GM12878 (cell line): ENCODE measurements at regions not wholly inside any gene's neighbourhood (a gene's known extent, or its start where the extent isn't known, plus 50 kb on each side); places are given as distances from the start of the nearest gene placed in this dataset.

Experiments
- ATAC-seq: fragments of 200-7000 bp; cut with Tn5 transposase; 3 replicates; pipeline ENCODE4 v1.9.1; 2020; ENCODE audit warnings: mild to moderate bottlenecking, moderate library complexity
- BruUV-seq: library from RNA; stranded (reverse); fragments of 400-500 nt; replicated peaks from 2 replicates; lab custom pipeline; 2021; lab: Mats Ljungman, UMichigan
- CTCF ChIA-PET: fragments of 300-600 bp; sonication (Branson Sonifier 250); formaldehyde crosslinking; extraction: SDS; loops from one replicate; lab custom pipeline; 2021; ENCODE audit warnings: inconsistent platforms; lab: Yijun Ruan, JAX
- POLR2A ChIA-PET: fragments of 350-600 bp; formaldehyde crosslinking; extraction: SDS; loops from one replicate; lab custom pipeline; 2021; ENCODE audit warnings: inconsistent platforms; lab: Charles Lee
- RAD21 ChIA-PET: fragments of 300-600 bp; sonication (Branson Sonifier 250); formaldehyde crosslinking; loops from one replicate; lab custom pipeline; 2023; ENCODE audit warnings: antibody characterized with exemption; ENCODE audit not compliant: unreplicated experiment; lab: Charles Lee
- SMC1A ChIA-PET: fragments of 300-600 bp; sonication (Branson Sonifier 250); formaldehyde crosslinking; loops from one replicate; lab custom pipeline; 2023; ENCODE audit not compliant: unreplicated experiment, uncharacterized antibody; lab: Charles Lee
- DNase-seq: peaks from one replicate; pipeline ENCODE4 v3.0.0-alpha.2; 2011; ENCODE audit warnings: low read depth, low spot score
- FAIRE-seq: peaks from 3 replicates; lab custom pipeline; 2011; peaks lifted over from hg19 to GRCh38; lab: Jason Lieb, UNC
- H2AFZ ChIP-seq: 2 replicates; pipeline ENCODE4 v1.6.0; 2011; ENCODE audit warnings: low read depth, low read length, control low read depth; ENCODE audit not compliant: control insufficient read depth
- H3K27ac ChIP-seq: 2 replicates; pipeline ENCODE4 v1.5.1; 2011; ENCODE audit warnings: control low read depth; ENCODE audit not compliant: control insufficient read depth, insufficient read depth
- H3K27me3 ChIP-seq, 2 experiments: replicated peaks in 1 of 2; 2 replicates each; pipeline versions ENCODE4 v1.6.0 to v1.6.1; 2011; ENCODE audit warnings: low read length in 1 of 2; ENCODE audit not compliant: control insufficient read depth in 2 of 2, insufficient read depth in 2 of 2
- H3K36me3 ChIP-seq, 2 experiments: 2 replicates each; pipeline ENCODE4 v1.5.1; 2011; ENCODE audit warnings: low read length in 1 of 2; ENCODE audit not compliant: control insufficient read depth in 2 of 2, insufficient read depth in 2 of 2
- H3K4me1 ChIP-seq: 2 replicates; pipeline ENCODE4 v1.6.1; 2011; ENCODE audit warnings: mild to moderate bottlenecking, low read length, moderate library complexity, mixed read lengths; ENCODE audit not compliant: control insufficient read depth, insufficient read depth
- H3K4me2 ChIP-seq: 2 replicates; pipeline ENCODE4 v1.6.0; 2011; ENCODE audit warnings: control low read depth; ENCODE audit not compliant: control insufficient read depth, insufficient read depth
- H3K4me3 ChIP-seq: fragments of 200-600 bp; sonication (generic); 2 replicates; pipeline ENCODE4 v1.5.1; 2016
- H3K79me2 ChIP-seq: 2 replicates; pipeline ENCODE4 v1.6.0; 2011; ENCODE audit warnings: low read length; ENCODE audit not compliant: control insufficient read depth, insufficient read depth
- H3K9ac ChIP-seq: 2 replicates; pipeline ENCODE4 v1.8.0; 2011; ENCODE audit warnings: low read length, control low read depth, mixed read lengths; ENCODE audit not compliant: control insufficient read depth, insufficient read depth
- H3K9me3 ChIP-seq: replicated peaks from 3 replicates; pipeline ENCODE4 v1.5.1; 2011; ENCODE audit warnings: mild to moderate bottlenecking, low read length; ENCODE audit not compliant: control insufficient read depth, insufficient read depth
- H4K20me1 ChIP-seq: 2 replicates; pipeline ENCODE4 v1.6.0; 2011; ENCODE audit not compliant: control insufficient read depth, insufficient read depth
- ATF3 ChIP-seq: IDR thresholded peaks from 2 replicates; pipeline ENCODE4 v1.6.1; 2011; ENCODE audit warnings: low read depth, mild to moderate bottlenecking, low read length, moderate library complexity, borderline replicate concordance; ENCODE audit errors: extremely low read depth
- BHLHE40 ChIP-seq, 2 experiments: fragments of 450-650 bp in 1 of 2; IDR thresholded peaks; 2 replicates each; pipeline ENCODE4 v1.6.1; 2011 to 2017; ENCODE audit warnings: low read depth in 2 of 2, borderline replicate concordance in 1 of 2, improper control_type of control experiment in 1 of 2, low read length in 1 of 2, mild to moderate bottlenecking in 1 of 2
- BRCA1 ChIP-seq: IDR thresholded peaks from 2 replicates; pipeline ENCODE4 v1.6.1; 2011; ENCODE audit warnings: low read depth, low read length, improper control_type of control experiment
- EED ChIP-seq: sonication (generic); IDR thresholded peaks from 2 replicates; pipeline ENCODE4 v1.6.1; 2016; ENCODE audit warnings: antibody characterized with exemption, low read depth
- KAT2A ChIP-seq: conservative IDR thresholded peaks from 2 replicates; pipeline ENCODE4 v1.6.1; 2011; ENCODE audit warnings: low read depth, low read length; ENCODE audit not compliant: control insufficient read depth
- NFYA ChIP-seq: IDR thresholded peaks from 2 replicates; pipeline ENCODE4 v1.6.1; 2011; ENCODE audit warnings: low read depth, mild to moderate bottlenecking, low read length, improper control_type of control experiment, borderline replicate concordance
- NR2C1 ChIP-seq: fragments of 450-650 bp; IDR thresholded peaks from 2 replicates; pipeline ENCODE4 v1.6.1; 2017; ENCODE audit warnings: antibody characterized with exemption, mild to moderate bottlenecking, moderate library complexity
- PAX8 ChIP-seq: fragments of 450-650 bp; IDR thresholded peaks from 2 replicates; pipeline ENCODE4 v1.6.1; 2017; ENCODE audit warnings: mild to moderate bottlenecking, moderate library complexity
- RFX5 ChIP-seq: IDR thresholded peaks from 2 replicates; pipeline ENCODE4 v1.6.1; 2011; ENCODE audit warnings: low read depth, low read length, improper control_type of control experiment
- SMARCA5 ChIP-seq: fragments of 450-650 bp; IDR thresholded peaks from 2 replicates; pipeline ENCODE4 v1.6.1; 2017; ENCODE audit warnings: mild to moderate bottlenecking
- TCF12 ChIP-seq: IDR thresholded peaks from 2 replicates; pipeline ENCODE4 v1.6.1; 2011; ENCODE audit warnings: low read depth, mild to moderate bottlenecking, low read length
- TCF7 ChIP-seq: IDR thresholded peaks from 2 replicates; pipeline ENCODE4 v1.6.1; 2014; ENCODE audit warnings: antibody characterized with exemption, borderline replicate concordance
- ZBED1 ChIP-seq: IDR thresholded peaks from 2 replicates; pipeline ENCODE4 v1.6.1; 2016; ENCODE audit warnings: borderline replicate concordance
- WGBS: methylation state at CpG from one replicate; pipeline ENCODE4 v1.1.6; 2016; ENCODE audit warnings: low lambda C conversion rate; ENCODE audit not compliant: insufficient replicate concordance, insufficient coverage; ENCODE audit errors: missing lambda C conversion rate; 5-methylcytosine and 5-hydroxymethylcytosine counted together
- in situ Hi-C: fragments of 300-500 bp; cut with MboI; formaldehyde crosslinking; loops from 9 replicates; pipeline ENCODE4 v1.14.3; 2018; ENCODE audit warnings: mixed read lengths
- intact Hi-C: fragments of 100-400 bp; cut with micrococcal nuclease; formaldehyde crosslinking; loops from one replicate; pipeline ENCODE4 v1.14.2; 2022; ENCODE audit not compliant: unreplicated experiment
- TF ChIP-seq, protein P1 (sequence below): IDR thresholded peaks from 2 replicates; pipeline ENCODE4 v1.6.1; 2012; ENCODE audit warnings: improper control_type of control experiment, low read depth, low read length; ENCODE audit not compliant: insufficient replicate concordance
- TF ChIP-seq, protein P2 (sequence below): IDR thresholded peaks from 2 replicates; pipeline ENCODE4 v1.6.1; 2012; ENCODE audit warnings: low read length, inconsistent platforms

GRCh38 chr7:39882148-39882784 lies 67.8 kb upstream of the CDK13 start:
- DNase-seq (no peak), FAIRE-seq (no peak), ATAC-seq (no peak)
- Histone ChIP-seq H3K9ac (no peak overlapping the region), H3K4me1 (no peaks in the 10 kb centered on the region), H3K27me3 (no peaks in the 10 kb centered on the region), H2AFZ (no peak overlapping the region), H3K4me2 (no peak overlapping the region), H3K27ac (no peak overlapping the region), H3K79me2 (no peaks in the 10 kb centered on the region), H3K4me3 (no peak overlapping the region), H3K36me3 (no peaks in the 10 kb centered on the region), H3K9me3 (peaks cover 4% of the 10 kb centered on the region; the same call in 2 of the 3 replicates), H4K20me1 (no peaks in the 10 kb centered on the region)
- WGBS: 51% methylated on average over 5 of the region's 5 CpGs
- SMC1A ChIA-PET: no interaction called here
- POLR2A ChIA-PET: no interaction called here
- in situ Hi-C loops: loop anchor here (25.0 kb wide), 1 partner anchor 1830 kb away; the partner anchor contains the start of gene INHBA
- BruUV-seq: no TSS peak
- RAD21 ChIA-PET: no interaction called here
- CTCF ChIA-PET: interaction anchor here (3.9 kb wide), 1 partner anchor 14 kb away, joined by 20 read pairs; no protein-coding TSS in a partner anchor
- intact Hi-C loops: no loop called here
- TF ChIP-seq TCF7: no peak
- no peak for TF ChIP-seq NR2C1
- TF ChIP-seq RFX5: no peak
- TF ChIP-seq, protein P1, sequence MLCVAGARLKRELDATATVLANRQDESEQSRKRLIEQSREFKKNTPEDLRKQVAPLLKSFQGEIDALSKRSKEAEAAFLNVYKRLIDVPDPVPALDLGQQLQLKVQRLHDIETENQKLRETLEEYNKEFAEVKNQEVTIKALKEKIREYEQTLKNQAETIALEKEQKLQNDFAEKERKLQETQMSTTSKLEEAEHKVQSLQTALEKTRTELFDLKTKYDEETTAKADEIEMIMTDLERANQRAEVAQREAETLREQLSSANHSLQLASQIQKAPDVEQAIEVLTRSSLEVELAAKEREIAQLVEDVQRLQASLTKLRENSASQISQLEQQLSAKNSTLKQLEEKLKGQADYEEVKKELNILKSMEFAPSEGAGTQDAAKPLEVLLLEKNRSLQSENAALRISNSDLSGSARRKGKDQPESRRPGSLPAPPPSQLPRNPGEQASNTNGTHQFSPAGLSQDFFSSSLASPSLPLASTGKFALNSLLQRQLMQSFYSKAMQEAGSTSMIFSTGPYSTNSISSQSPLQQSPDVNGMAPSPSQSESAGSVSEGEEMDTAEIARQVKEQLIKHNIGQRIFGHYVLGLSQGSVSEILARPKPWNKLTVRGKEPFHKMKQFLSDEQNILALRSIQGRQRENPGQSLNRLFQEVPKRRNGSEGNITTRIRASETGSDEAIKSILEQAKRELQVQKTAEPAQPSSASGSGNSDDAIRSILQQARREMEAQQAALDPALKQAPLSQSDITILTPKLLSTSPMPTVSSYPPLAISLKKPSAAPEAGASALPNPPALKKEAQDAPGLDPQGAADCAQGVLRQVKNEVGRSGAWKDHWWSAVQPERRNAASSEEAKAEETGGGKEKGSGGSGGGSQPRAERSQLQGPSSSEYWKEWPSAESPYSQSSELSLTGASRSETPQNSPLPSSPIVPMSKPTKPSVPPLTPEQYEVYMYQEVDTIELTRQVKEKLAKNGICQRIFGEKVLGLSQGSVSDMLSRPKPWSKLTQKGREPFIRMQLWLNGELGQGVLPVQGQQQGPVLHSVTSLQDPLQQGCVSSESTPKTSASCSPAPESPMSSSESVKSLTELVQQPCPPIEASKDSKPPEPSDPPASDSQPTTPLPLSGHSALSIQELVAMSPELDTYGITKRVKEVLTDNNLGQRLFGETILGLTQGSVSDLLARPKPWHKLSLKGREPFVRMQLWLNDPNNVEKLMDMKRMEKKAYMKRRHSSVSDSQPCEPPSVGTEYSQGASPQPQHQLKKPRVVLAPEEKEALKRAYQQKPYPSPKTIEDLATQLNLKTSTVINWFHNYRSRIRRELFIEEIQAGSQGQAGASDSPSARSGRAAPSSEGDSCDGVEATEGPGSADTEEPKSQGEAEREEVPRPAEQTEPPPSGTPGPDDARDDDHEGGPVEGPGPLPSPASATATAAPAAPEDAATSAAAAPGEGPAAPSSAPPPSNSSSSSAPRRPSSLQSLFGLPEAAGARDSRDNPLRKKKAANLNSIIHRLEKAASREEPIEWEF: no peak
- TF ChIP-seq ZBED1: no peak
- no peak for TF ChIP-seq NFYA
- no peak for TF ChIP-seq BRCA1
- no peak for TF ChIP-seq KAT2A
- TF ChIP-seq, protein P2, sequence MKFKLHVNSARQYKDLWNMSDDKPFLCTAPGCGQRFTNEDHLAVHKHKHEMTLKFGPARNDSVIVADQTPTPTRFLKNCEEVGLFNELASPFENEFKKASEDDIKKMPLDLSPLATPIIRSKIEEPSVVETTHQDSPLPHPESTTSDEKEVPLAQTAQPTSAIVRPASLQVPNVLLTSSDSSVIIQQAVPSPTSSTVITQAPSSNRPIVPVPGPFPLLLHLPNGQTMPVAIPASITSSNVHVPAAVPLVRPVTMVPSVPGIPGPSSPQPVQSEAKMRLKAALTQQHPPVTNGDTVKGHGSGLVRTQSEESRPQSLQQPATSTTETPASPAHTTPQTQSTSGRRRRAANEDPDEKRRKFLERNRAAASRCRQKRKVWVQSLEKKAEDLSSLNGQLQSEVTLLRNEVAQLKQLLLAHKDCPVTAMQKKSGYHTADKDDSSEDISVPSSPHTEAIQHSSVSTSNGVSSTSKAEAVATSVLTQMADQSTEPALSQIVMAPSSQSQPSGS: no peak
- TF ChIP-seq PAX8: no peak
- TF ChIP-seq SMARCA5: no peak
- TF ChIP-seq ATF3: no peak
- no peak for TF ChIP-seq TCF12
- TF ChIP-seq EED: no peak
- no peak for TF ChIP-seq BHLHE40 (IDR thresholded peaks at IDR 0.05; ENCODE audit: borderline replicate concordance in 1 of 2, low read depth in 2 of 2, low read length in 1 of 2)
